ENCODE measurements at regions not wholly inside any gene's neighbourhood (a gene's known extent, or its start where the extent isn't known, plus 50 kb on each side); places are given as distances from the start of the nearest gene placed in this dataset.

DNA sequence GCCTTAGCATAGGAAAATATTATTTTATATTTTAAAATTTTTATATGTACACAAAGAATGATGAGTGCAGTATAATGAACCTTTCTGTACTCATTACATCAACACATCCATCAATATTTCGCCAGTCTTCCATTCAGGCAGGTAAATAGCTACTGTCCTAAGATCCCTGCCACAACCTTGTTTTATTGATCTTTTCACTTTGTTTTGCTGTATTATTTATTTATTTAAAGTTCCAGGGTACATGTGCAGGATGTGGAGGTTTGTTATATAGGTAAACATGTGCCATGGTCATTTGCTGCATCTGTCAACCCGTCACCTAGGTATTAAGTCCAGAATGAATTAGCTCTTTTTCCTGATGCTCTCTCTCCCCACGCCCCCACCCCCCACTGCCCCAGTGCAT, 64.6 kb downstream of the INHBB start:
- WGBS (ENCODE audit: low lambda C conversion rate, missing lambda C conversion rate): 85% methylated on average over 3 of the region's 3 CpGs
- TF ChIP-seq, protein P1, sequence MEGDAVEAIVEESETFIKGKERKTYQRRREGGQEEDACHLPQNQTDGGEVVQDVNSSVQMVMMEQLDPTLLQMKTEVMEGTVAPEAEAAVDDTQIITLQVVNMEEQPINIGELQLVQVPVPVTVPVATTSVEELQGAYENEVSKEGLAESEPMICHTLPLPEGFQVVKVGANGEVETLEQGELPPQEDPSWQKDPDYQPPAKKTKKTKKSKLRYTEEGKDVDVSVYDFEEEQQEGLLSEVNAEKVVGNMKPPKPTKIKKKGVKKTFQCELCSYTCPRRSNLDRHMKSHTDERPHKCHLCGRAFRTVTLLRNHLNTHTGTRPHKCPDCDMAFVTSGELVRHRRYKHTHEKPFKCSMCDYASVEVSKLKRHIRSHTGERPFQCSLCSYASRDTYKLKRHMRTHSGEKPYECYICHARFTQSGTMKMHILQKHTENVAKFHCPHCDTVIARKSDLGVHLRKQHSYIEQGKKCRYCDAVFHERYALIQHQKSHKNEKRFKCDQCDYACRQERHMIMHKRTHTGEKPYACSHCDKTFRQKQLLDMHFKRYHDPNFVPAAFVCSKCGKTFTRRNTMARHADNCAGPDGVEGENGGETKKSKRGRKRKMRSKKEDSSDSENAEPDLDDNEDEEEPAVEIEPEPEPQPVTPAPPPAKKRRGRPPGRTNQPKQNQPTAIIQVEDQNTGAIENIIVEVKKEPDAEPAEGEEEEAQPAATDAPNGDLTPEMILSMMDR (IDR thresholded peaks at IDR 0.05; ENCODE audit: poor library complexity): no peak
- TF ChIP-seq EZH2 (IDR thresholded peaks at IDR 0.05; ENCODE audit: borderline replicate concordance) (no peak), EZH2phosphoT487 (IDR thresholded peaks at IDR 0.05; ENCODE audit: low read depth, severe bottlenecking, unreplicated experiment) (no peak)
- H3K79me2 ChIP-seq: no peaks in the 10 kb centered on the region

DNA sequence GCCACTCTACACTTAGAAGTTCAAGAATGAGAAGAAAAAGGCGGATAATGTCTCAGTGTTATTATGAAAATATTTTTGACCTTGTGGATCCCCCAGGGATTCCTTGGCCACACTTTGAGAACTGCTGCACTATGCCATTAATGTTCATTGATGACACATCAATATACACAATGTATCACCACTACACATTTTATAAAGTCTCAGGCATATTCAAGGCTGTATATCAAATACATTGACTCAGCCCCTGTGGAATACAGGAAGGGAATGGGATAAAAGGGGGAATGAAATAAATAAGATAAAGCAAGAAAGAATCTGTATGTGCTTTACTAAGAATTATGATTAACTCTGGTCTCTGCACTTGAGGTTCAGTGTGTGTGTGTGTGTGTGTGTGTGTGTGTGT, 69.1 kb downstream of the INHBB start:
- Histone ChIP-seq H4K20me1 (ENCODE audit: insufficient read depth, poor library complexity, severe bottlenecking) (no peaks in the 10 kb centered on the region), H3K36me3 (replicated peaks; ENCODE audit: insufficient read depth, low read depth) (no peaks in the 10 kb centered on the region), H3K4me2 (no peak overlapping the region), H2AFZ (no peak overlapping the region), H3K27ac (no peak overlapping the region), H3K9me2 (replicated peaks; ENCODE audit: insufficient read depth) (no peaks in the 10 kb centered on the region), H3K9me3 (ENCODE audit: low read depth) (peaks cover 7% of the 10 kb centered on the region), H3K4me1 (ENCODE audit: insufficient read depth) (no peaks in the 10 kb centered on the region), H3K4me3 (no peak overlapping the region), H3K27me3 (no peaks in the 10 kb centered on the region), H3K79me2 (no peaks in the 10 kb centered on the region)
- WGBS (ENCODE audit: low lambda C conversion rate, missing lambda C conversion rate): 91% methylated on average over 1 of the region's 1 CpG
- TF ChIP-seq, protein P1 (IDR thresholded peaks at IDR 0.05; ENCODE audit: poor library complexity): no peak
- TF ChIP-seq EZH2 (IDR thresholded peaks at IDR 0.05; ENCODE audit: borderline replicate concordance) (no peak), EZH2phosphoT487 (IDR thresholded peaks at IDR 0.05; ENCODE audit: low read depth, severe bottlenecking, unreplicated experiment) (no peak)
- DNase-seq (ENCODE audit: low spot score): no peak

More for the DNA sequence above, 64.6 kb downstream of the INHBB start:
- no peak overlapping the region for H3K4me3 ChIP-seq
- H4K20me1 ChIP-seq (ENCODE audit: insufficient read depth, poor library complexity, severe bottlenecking): no peaks in the 10 kb centered on the region
- no peaks in the 10 kb centered on the region for H3K27me3 ChIP-seq
- no peak overlapping the region for H3K4me2 ChIP-seq
- H3K27ac ChIP-seq: no peak overlapping the region
- H3K9me2 ChIP-seq (replicated peaks; ENCODE audit: insufficient read depth): no peaks in the 10 kb centered on the region
- H3K9me3 ChIP-seq (ENCODE audit: low read depth): peaks cover 7% of the 10 kb centered on the region
- no peak overlapping the region for H2AFZ ChIP-seq
- DNase-seq (ENCODE audit: low spot score): no peak
- H3K4me1 ChIP-seq (ENCODE audit: insufficient read depth): no peaks in the 10 kb centered on the region
- no peaks in the 10 kb centered on the region for H3K36me3 ChIP-seq (replicated peaks; ENCODE audit: insufficient read depth, low read depth)

DNA sequence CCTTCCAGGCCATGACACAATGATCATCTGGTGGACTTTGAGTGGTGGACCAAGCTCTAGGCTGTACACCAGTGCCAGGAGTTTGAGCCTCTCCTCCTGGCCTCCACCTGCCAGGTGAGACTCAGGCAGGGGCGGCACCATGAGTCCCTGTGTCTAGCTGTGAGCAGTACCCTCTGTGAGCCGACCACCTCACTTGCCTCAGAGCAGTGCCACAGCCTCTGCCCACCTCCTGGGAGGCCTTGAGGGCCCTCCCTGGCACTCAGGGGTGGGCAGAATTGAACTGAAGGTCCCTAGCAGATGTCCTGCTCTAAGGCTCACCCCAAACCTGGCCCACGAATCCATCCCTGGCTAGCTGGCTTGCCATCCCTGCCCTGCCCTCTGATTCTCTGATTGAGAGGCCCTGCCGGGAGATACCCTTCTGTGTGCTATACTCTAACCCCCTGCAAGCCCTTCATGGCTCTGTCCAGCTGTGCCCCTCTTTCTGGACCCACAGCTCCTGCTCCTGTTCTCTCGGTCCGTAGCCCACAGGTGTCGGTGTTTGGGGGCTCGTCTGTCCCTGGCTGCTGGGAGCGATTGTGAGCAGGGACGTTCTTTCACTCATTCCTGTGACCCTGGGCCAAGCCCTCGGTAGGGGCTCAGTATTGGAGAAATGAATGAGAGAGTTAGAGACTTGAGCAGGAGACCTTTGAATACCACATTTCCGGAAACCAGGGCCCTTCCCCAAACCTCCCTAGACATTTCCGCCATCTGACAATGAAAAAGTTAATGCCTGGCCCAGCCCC, 70.0 kb downstream of the INHBB start:
- Histone ChIP-seq H3K36me3 (replicated peaks; ENCODE audit: insufficient read depth, low read depth) (no peaks in the 10 kb centered on the region), H3K9me2 (replicated peaks; ENCODE audit: insufficient read depth) (no peaks in the 10 kb centered on the region), H2AFZ (no peak overlapping the region), H3K4me1 (ENCODE audit: insufficient read depth) (no peaks in the 10 kb centered on the region), H3K4me3 (no peak overlapping the region), H3K4me2 (no peak overlapping the region), H3K79me2 (no peaks in the 10 kb centered on the region), H4K20me1 (ENCODE audit: insufficient read depth, poor library complexity, severe bottlenecking) (no peaks in the 10 kb centered on the region), H3K9me3 (ENCODE audit: low read depth) (peaks cover 7% of the 10 kb centered on the region), H3K27me3 (no peaks in the 10 kb centered on the region), H3K27ac (no peak overlapping the region)
- 93% methylated on average over 13 of the region's 13 CpGs for WGBS (ENCODE audit: low lambda C conversion rate, missing lambda C conversion rate)
- no peak for DNase-seq (ENCODE audit: low spot score)
- TF ChIP-seq, protein P1 (IDR thresholded peaks at IDR 0.05; ENCODE audit: poor library complexity): no peak
- no peak for TF ChIP-seq EZH2 (IDR thresholded peaks at IDR 0.05; ENCODE audit: borderline replicate concordance)

All from hepatocyte (in vitro differentiated cells).